Natural killer cell (primary cell): ENCODE measurements at regions not wholly inside any gene's neighbourhood (a gene's known extent, or its start where the extent isn't known, plus 50 kb on each side); places are given as distances from the start of the nearest gene placed in this dataset.

Experiments used
- ATAC-seq, 3 donors: fragments of 150-1000 bp in 2 of 3; fragments of 200-7000 bp in 1 of 3; cut with Tn5 transposase; 1 replicate in 1 of 3; 2 replicates in 2 of 3; pipeline ENCODE4 v1.10.0; 2021; ENCODE audit warnings: mild to moderate bottlenecking in 2 of 3, moderate library complexity in 2 of 3
- DNase-seq, 2 donors: peaks; one replicate each; pipeline versions ENCODE4 v3.0.0 to v3.0.0-alpha.2; 2013 to 2021; ENCODE audit warnings: mixed read lengths in 1 of 2
- H3K27ac ChIP-seq: one replicate; pipeline ENCODE4 v1.5.1; 2013; ENCODE audit warnings: mild to moderate bottlenecking, low read length
- H3K27me3 ChIP-seq: one replicate; pipeline ENCODE4 v1.6.1; 2013; ENCODE audit warnings: low read length; ENCODE audit not compliant: control insufficient read depth, insufficient read depth
- H3K36me3 ChIP-seq: one replicate; pipeline ENCODE4 v1.6.1; 2013; ENCODE audit warnings: low read length; ENCODE audit not compliant: control insufficient read depth, insufficient read depth
- H3K4me1 ChIP-seq: one replicate; pipeline ENCODE4 v1.6.1; 2013; ENCODE audit warnings: low read length; ENCODE audit not compliant: control insufficient read depth, insufficient read depth
- H3K4me3 ChIP-seq: one replicate; pipeline ENCODE4 v1.5.1; 2013; ENCODE audit warnings: low read length
- H3K9me3 ChIP-seq: one replicate; pipeline ENCODE4 v1.6.1; 2013; ENCODE audit warnings: low read length; ENCODE audit not compliant: control insufficient read depth, insufficient read depth
- H3K27ac Mint-ChIP-seq, 2 donors: one replicate each; pipeline ENCODE4 v1.8.0; 2022; ENCODE audit warnings: mild to moderate bottlenecking in 2 of 2, mixed read lengths in 2 of 2, moderate library complexity in 1 of 2
- H3K27me3 Mint-ChIP-seq, 2 donors: one replicate each; pipeline ENCODE4 v1.8.0; 2022; ENCODE audit warnings: low read depth in 2 of 2, mixed read lengths in 2 of 2
- H3K36me3 Mint-ChIP-seq: one replicate; pipeline ENCODE4 v1.8.0; 2022; ENCODE audit warnings: mixed read lengths
- H3K4me1 Mint-ChIP-seq, 2 donors: one replicate each; pipeline ENCODE4 v1.8.0; 2022; ENCODE audit warnings: mixed read lengths in 2 of 2
- H3K4me3 Mint-ChIP-seq: one replicate; pipeline ENCODE4 v1.8.0; 2022; ENCODE audit warnings: mild to moderate bottlenecking, moderate library complexity, mixed read lengths
- H3K9me3 Mint-ChIP-seq, 2 donors: one replicate each; pipeline ENCODE4 v1.8.0; 2022; ENCODE audit warnings: mixed read lengths in 2 of 2
- whole genome bisulfite sequencing: methylation state at CpG from one replicate; pipeline ENCODE4 v1.1.7; 2013; ENCODE audit warnings: missing lambda C conversion rate; ENCODE audit not compliant: insufficient coverage; 5-methylcytosine and 5-hydroxymethylcytosine counted together
- intact Hi-C: fragments of 100-400 bp; cut with micrococcal nuclease; formaldehyde crosslinking; loops from one replicate; pipeline ENCODE4 v1.14.2; 2022
- TF ChIP-seq, protein P1 (sequence below): fragments of 200-600 bp; IDR thresholded peaks from one replicate; pipeline ENCODE4 v1.8.0; 2022; ENCODE audit warnings: antibody characterized with exemption

- TF ChIP-seq, protein P1, sequence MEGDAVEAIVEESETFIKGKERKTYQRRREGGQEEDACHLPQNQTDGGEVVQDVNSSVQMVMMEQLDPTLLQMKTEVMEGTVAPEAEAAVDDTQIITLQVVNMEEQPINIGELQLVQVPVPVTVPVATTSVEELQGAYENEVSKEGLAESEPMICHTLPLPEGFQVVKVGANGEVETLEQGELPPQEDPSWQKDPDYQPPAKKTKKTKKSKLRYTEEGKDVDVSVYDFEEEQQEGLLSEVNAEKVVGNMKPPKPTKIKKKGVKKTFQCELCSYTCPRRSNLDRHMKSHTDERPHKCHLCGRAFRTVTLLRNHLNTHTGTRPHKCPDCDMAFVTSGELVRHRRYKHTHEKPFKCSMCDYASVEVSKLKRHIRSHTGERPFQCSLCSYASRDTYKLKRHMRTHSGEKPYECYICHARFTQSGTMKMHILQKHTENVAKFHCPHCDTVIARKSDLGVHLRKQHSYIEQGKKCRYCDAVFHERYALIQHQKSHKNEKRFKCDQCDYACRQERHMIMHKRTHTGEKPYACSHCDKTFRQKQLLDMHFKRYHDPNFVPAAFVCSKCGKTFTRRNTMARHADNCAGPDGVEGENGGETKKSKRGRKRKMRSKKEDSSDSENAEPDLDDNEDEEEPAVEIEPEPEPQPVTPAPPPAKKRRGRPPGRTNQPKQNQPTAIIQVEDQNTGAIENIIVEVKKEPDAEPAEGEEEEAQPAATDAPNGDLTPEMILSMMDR = no peak
- ATAC-seq = no peak
- Histone ChIP-seq H3K9me3 (no peaks in the 10 kb centered on the region), H3K4me1 (no peaks in the 10 kb centered on the region), H3K36me3 (no peaks in the 10 kb centered on the region), H3K27ac (no peak overlapping the region), H3K4me3 (no peak overlapping the region), H3K27me3 (no peaks in the 10 kb centered on the region)
- Mint-ChIP-seq H3K36me3 (peaks cover 12% of the 10 kb centered on the region), H3K9me3 (peaks cover 7 to 13% of the 10 kb centered on the region in 2 donors), H3K27ac (no peak overlapping the region), H3K4me1 (no peaks in the 10 kb centered on the region), H3K27me3 (peaks cover 2 to 5% of the 10 kb centered on the region in 2 donors), H3K4me3 (no peak overlapping the region)
- DNase-seq = no peak
- intact Hi-C loops = no loop called here
- 82% methylated on average over 2 of the region's 3 CpGs for WGBS
Measured at GRCh38 chr1:82044111-82044510, 243.4 kb downstream of the ADGRL2 start.

GRCh38 chr1:82042306-82043060 is 241.7 kb downstream of the ADGRL2 start:
- Mint-ChIP-seq H3K4me1 (no peaks in the 10 kb centered on the region), H3K27ac (no peak overlapping the region), H3K27me3 (peaks cover 2 to 5% of the 10 kb centered on the region in 2 donors), H3K4me3 (no peak overlapping the region), H3K36me3 (peaks cover 12% of the 10 kb centered on the region), H3K9me3 (peaks cover 4 to 10% of the 10 kb centered on the region in 2 donors)
- WGBS = 64% methylated on average over 3 of the region's 4 CpGs
- DNase-seq = no peak
- intact Hi-C loops = no loop called here
- Histone ChIP-seq H3K36me3 (no peaks in the 10 kb centered on the region), H3K27me3 (no peaks in the 10 kb centered on the region), H3K27ac (no peak overlapping the region), H3K4me1 (no peaks in the 10 kb centered on the region), H3K4me3 (no peak overlapping the region), H3K9me3 (no peaks in the 10 kb centered on the region)
- TF ChIP-seq, protein P1 = no peak
- ATAC-seq = no peak
